ENCODE measurements at regions not wholly inside any gene's neighbourhood (a gene's known extent, or its start where the extent isn't known, plus 50 kb on each side); places are given as distances from the start of the nearest gene placed in this dataset.
"Not testable (repeated sequence)": the region's sequence is repeated elsewhere in the genome, so short reads cannot be mapped to it uniquely, and the experiment has no call there.

DNA sequence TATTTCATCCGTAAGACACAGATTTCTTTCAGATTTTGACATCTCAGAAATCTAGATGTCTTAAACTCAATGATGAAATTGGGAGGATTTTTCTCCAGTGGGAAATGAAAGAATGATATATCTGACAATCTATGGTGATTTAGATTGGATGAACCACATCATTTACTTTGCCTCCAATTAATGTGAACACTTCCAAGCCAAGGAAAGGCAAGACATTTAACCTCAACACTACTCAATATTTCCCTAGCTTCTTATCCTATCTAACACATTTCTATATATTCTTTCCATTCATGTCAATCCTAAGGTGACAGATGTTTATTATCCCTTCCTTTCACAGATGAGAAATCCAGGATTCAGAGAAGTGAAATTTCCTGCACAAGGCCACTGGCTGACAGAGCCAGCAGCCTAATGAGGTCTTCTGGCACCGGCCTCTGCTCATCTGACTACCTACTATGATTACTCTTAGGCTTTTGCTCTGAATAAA is 327.6 kb downstream of the IRS1 start:
- no peaks in the 10 kb centered on the region for H4K20me1 ChIP-seq
- H3K4me2 ChIP-seq = no peak overlapping the region
- TF ChIP-seq Cebpa-rat (IDR thresholded peaks at IDR 0.05) = no peak
- no peak overlapping the region for H3K4me3 ChIP-seq
- no peaks in the 10 kb centered on the region for H3K27me3 ChIP-seq
- no peak overlapping the region for H3K9ac ChIP-seq
- H3K9me3 ChIP-seq = no peaks in the 10 kb centered on the region; the same call in 1 of the 2 replicates
- no peaks in the 10 kb centered on the region for H3K36me3 ChIP-seq
- H3K4me1 ChIP-seq = no peaks in the 10 kb centered on the region
- H3K27ac ChIP-seq = no peak overlapping the region

GRCh38 chr2:226467633-226468032 is 332.0 kb downstream of the IRS1 start:
- H3K36me3 ChIP-seq = no peaks in the 10 kb centered on the region
- no peaks in the 10 kb centered on the region for H3K9me3 ChIP-seq
- H3K4me3 ChIP-seq = no peak overlapping the region
- H3K27me3 ChIP-seq = no peaks in the 10 kb centered on the region
- no peak overlapping the region for H3K27ac ChIP-seq
- H3K9ac ChIP-seq = no peak overlapping the region
- TF ChIP-seq Cebpa-rat (IDR thresholded peaks at IDR 0.05) = no peak
- H3K4me1 ChIP-seq = no peaks in the 10 kb centered on the region
- H4K20me1 ChIP-seq = no peaks in the 10 kb centered on the region
- no peak overlapping the region for H3K4me2 ChIP-seq

- Histone ChIP-seq H3K36me3 (no peaks in the 10 kb centered on the region), H3K4me1 (no peaks in the 10 kb centered on the region), H3K27ac (no peak overlapping the region), H3K4me2 (no peak overlapping the region), H4K20me1 (no peaks in the 10 kb centered on the region), H3K27me3 (no peaks in the 10 kb centered on the region), H3K4me3 (no peak overlapping the region), H3K9ac (no peak overlapping the region), H3K9me3 (peaks cover under 1% of the 10 kb centered on the region; the same call in 1 of the 2 replicates)
- TF ChIP-seq Cebpa-rat (IDR thresholded peaks at IDR 0.05) = no peak
These were observed 332.4 kb downstream of the IRS1 start for GRCh38 chr2:226467221-226467620.

- no peak for TF ChIP-seq Cebpa-rat (IDR thresholded peaks at IDR 0.05)
- no peaks in the 10 kb centered on the region for H3K27me3 ChIP-seq
- H3K9me3 ChIP-seq = peaks cover 5% of the 10 kb centered on the region; the same call in 1 of the 2 replicates
These were observed 333.0 kb downstream of the IRS1 start for GRCh38 chr2:226466589-226466988.

DNA sequence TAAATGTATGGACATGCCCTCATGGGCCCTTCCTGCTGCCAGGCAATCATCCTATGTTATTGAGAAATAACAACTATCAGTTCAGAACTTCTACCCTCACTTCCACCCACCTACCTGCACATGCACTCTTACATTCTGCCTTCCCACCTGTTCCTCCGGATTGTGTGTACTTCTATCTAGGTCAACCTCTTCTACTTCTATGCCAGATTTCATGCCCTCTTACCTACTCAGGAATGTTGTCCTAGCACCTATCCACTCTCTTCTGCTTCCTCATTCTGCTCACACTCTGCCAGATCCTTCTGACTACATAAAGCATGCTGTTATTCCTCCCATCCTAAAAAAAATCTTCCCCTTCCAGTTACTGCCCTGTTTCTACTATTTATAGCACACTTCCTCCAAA is 333.5 kb downstream of the IRS1 start:
- Histone ChIP-seq H3K9ac (no peak overlapping the region), H4K20me1 (no peaks in the 10 kb centered on the region), H3K36me3 (no peaks in the 10 kb centered on the region), H3K4me3 (no peak overlapping the region), H3K27me3 (no peaks in the 10 kb centered on the region), H3K4me1 (no peaks in the 10 kb centered on the region), H3K9me3 (peaks cover 5% of the 10 kb centered on the region; the same call in 1 of the 2 replicates), H3K27ac (no peak overlapping the region), H3K4me2 (no peak overlapping the region)
- no peak for TF ChIP-seq Cebpa-rat (IDR thresholded peaks at IDR 0.05)

More at GRCh38 chr2:226466589-226466988, 333.0 kb downstream of the IRS1 start:
- Histone ChIP-seq H3K4me3 (no peak overlapping the region), H3K9ac (no peak overlapping the region), H3K27ac (no peak overlapping the region), H4K20me1 (no peaks in the 10 kb centered on the region), H3K36me3 (no peaks in the 10 kb centered on the region), H3K4me1 (no peaks in the 10 kb centered on the region), H3K4me2 (no peak overlapping the region)

GRCh38 chr2:226464380-226464779 is 335.2 kb downstream of the IRS1 start:
- no peak overlapping the region for H3K4me3 ChIP-seq
- no peak for TF ChIP-seq Cebpa-rat (IDR thresholded peaks at IDR 0.05)
- H3K9me3 ChIP-seq = peaks cover 5% of the 10 kb centered on the region; the same call in 1 of the 2 replicates
- H3K9ac ChIP-seq = no peak overlapping the region
- no peak overlapping the region for H3K4me2 ChIP-seq
- H3K27me3 ChIP-seq = no peaks in the 10 kb centered on the region
- H3K4me1 ChIP-seq = no peaks in the 10 kb centered on the region
- H3K27ac ChIP-seq = no peak overlapping the region
- no peaks in the 10 kb centered on the region for H4K20me1 ChIP-seq
- no peaks in the 10 kb centered on the region for H3K36me3 ChIP-seq

DNA sequence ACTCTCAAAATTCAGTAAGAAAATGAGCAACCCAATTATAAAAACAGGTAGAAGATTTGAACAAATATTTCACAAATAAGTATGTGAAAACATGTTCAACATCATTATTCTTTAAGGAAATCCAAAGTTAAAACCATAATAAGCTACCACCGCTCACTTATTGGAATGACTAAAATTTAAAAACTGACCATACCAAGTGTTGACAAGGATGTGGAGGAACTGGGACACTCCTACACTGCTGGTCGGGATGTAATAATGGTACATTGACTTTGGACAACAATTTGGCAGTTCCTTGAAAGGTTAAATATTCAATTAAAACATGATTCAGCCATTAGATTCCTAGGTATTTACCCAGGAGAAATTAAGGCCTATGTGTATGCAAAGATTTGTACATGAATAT is 336.5 kb downstream of the IRS1 start:
- H3K9ac ChIP-seq = no peak overlapping the region
- no peaks in the 10 kb centered on the region for H4K20me1 ChIP-seq
- H3K36me3 ChIP-seq = no peaks in the 10 kb centered on the region
- H3K27ac ChIP-seq = no peak overlapping the region
- no peaks in the 10 kb centered on the region for H3K27me3 ChIP-seq
- H3K4me3 ChIP-seq = no peak overlapping the region
- H3K9me3 ChIP-seq = peaks cover 5% of the 10 kb centered on the region; the same call in 1 of the 2 replicates
- no peaks in the 10 kb centered on the region for H3K4me1 ChIP-seq
- TF ChIP-seq Cebpa-rat (IDR thresholded peaks at IDR 0.05) = no peak
- no peak overlapping the region for H3K4me2 ChIP-seq

- TF ChIP-seq Cebpa-rat (IDR thresholded peaks at IDR 0.05) = no peak
- H4K20me1 ChIP-seq = no peaks in the 10 kb centered on the region
These were observed 337.6 kb downstream of the IRS1 start for GRCh38 chr2:226461981-226462380.

GRCh38 chr2:226456144-226456543 is 343.5 kb downstream of the IRS1 start:
- not testable (repeated sequence) for H3K9ac ChIP-seq, H3K4me3 ChIP-seq, H4K20me1 ChIP-seq, H3K4me2 ChIP-seq, H3K27me3 ChIP-seq, H3K36me3 ChIP-seq, H3K27ac ChIP-seq, H3K4me1 ChIP-seq, H3K9me3 ChIP-seq

More at GRCh38 chr2:226461981-226462380, 337.6 kb downstream of the IRS1 start:
- Histone ChIP-seq H3K4me1 (no peaks in the 10 kb centered on the region), H3K36me3 (no peaks in the 10 kb centered on the region), H3K9me3 (peaks cover 5% of the 10 kb centered on the region; the same call in 1 of the 2 replicates), H3K27ac (no peak overlapping the region), H3K4me3 (no peak overlapping the region), H3K4me2 (no peak overlapping the region), H3K27me3 (no peaks in the 10 kb centered on the region), H3K9ac (no peak overlapping the region)

GRCh38 chr2:226452768-226453167 is 346.9 kb downstream of the IRS1 start:
- Histone ChIP-seq H3K4me1 (peaks cover 8% of the 10 kb centered on the region), H4K20me1 (no peaks in the 10 kb centered on the region), H3K4me2 (no peak overlapping the region), H3K27ac (no peak overlapping the region), H3K36me3 (no peaks in the 10 kb centered on the region), H3K27me3 (no peaks in the 10 kb centered on the region), H3K9me3 (0 out of 2 replicates have a peak, but pooled peaks cover 4% of the 10 kb centered on the region), H3K4me3 (no peak overlapping the region), H3K9ac (no peak overlapping the region)
- no peak for TF ChIP-seq Cebpa-rat (IDR thresholded peaks at IDR 0.05)

GRCh38 chr2:226451486-226451885 is 348.1 kb downstream of the IRS1 start:
- peaks cover 8% of the 10 kb centered on the region for H3K4me1 ChIP-seq
- no peak for TF ChIP-seq Cebpa-rat (IDR thresholded peaks at IDR 0.05)
- no peaks in the 10 kb centered on the region for H3K36me3 ChIP-seq

More at GRCh38 chr2:226451486-226451885, 348.1 kb downstream of the IRS1 start:
- Histone ChIP-seq H3K9me3 (0 out of 2 replicates have a peak, but pooled peaks cover 4% of the 10 kb centered on the region), H3K27ac (no peak overlapping the region), H3K9ac (no peak overlapping the region), H3K4me3 (no peak overlapping the region), H4K20me1 (no peaks in the 10 kb centered on the region), H3K4me2 (no peak overlapping the region), H3K27me3 (no peaks in the 10 kb centered on the region)
